Hematopoietic multipotent progenitor cell (in vitro differentiated cells): ENCODE measurements at regions not wholly inside any gene's neighbourhood (a gene's known extent, or its start where the extent isn't known, plus 50 kb on each side); places are given as distances from the start of the nearest gene placed in this dataset.
A peak's percentile ranks its signal among the peaks of the same experiment; 100 is the strongest.

Experiments used
- DNase-seq, 3 donors: peaks; one replicate each; pipeline ENCODE4 v3.0.0-alpha.2; 2011 to 2015; ENCODE audit warnings: low read depth in 2 of 3, low spot score in 2 of 3

GRCh38 chr1:175833502-175833901 lies 90.1 kb upstream of the TNR start:
- no peak for DNase-seq

GRCh38 chr1:175830500-175830899 lies 87.1 kb upstream of the TNR start:
- DNase-seq: peak in 1 of 3 donors; percentile 48

- DNase-seq: peak in 1 of 3 donors; percentile 9
Observed at GRCh38 chr1:175829845-175830244, 86.5 kb upstream of the TNR start.

GRCh38 chr1:175826705-175827104 lies 83.3 kb upstream of the TNR start:
- peak in 1 of 3 donors; percentile 64 for DNase-seq

- no peak for DNase-seq
Observed at GRCh38 chr1:175824079-175824478, 80.7 kb upstream of the TNR start.

- DNase-seq: no peak
Observed at GRCh38 chr1:175823406-175823805, 80.0 kb upstream of the TNR start.

GRCh38 chr1:175822580-175822979 lies 79.2 kb upstream of the TNR start:
- no peak for DNase-seq

GRCh38 chr1:175820456-175821025 lies 77.1 kb upstream of the TNR start:
- DNase-seq: no peak

- no peak for DNase-seq
Observed at GRCh38 chr1:175818929-175819328, 75.5 kb upstream of the TNR start.

- no peak for DNase-seq
Observed at GRCh38 chr1:175817445-175817844, 74.0 kb upstream of the TNR start.

GRCh38 chr1:175814885-175815284 lies 71.5 kb upstream of the TNR start:
- DNase-seq: no peak

- DNase-seq: no peak
Observed at GRCh38 chr1:175812936-175813335, 69.5 kb upstream of the TNR start.

GRCh38 chr1:175810305-175810704 lies 66.9 kb upstream of the TNR start:
- DNase-seq: no peak

- DNase-seq: no peak
Observed at GRCh38 chr1:175808999-175809398, 65.6 kb upstream of the TNR start.

GRCh38 chr1:175808573-175808972 lies 65.2 kb upstream of the TNR start:
- no peak for DNase-seq

GRCh38 chr1:175804561-175804960 lies 61.2 kb upstream of the TNR start:
- DNase-seq: no peak

GRCh38 chr1:175803413-175803812 lies 60.0 kb upstream of the TNR start:
- DNase-seq: no peak

GRCh38 chr1:175802407-175803123 lies 59.2 kb upstream of the TNR start:
- no peak for DNase-seq

GRCh38 chr1:175801979-175802378 lies 58.6 kb upstream of the TNR start:
- no peak for DNase-seq

GRCh38 chr1:175797576-175797975 lies 54.2 kb upstream of the TNR start:
- no peak for DNase-seq

- no peak for DNase-seq
Observed at GRCh38 chr1:175794586-175794985, 51.2 kb upstream of the TNR start.

- no peak for DNase-seq
Observed at GRCh38 chr1:175793617-175794016, 50.2 kb upstream of the TNR start.
